ENCODE measurements at regions not wholly inside any gene's neighbourhood (a gene's known extent, or its start where the extent isn't known, plus 50 kb on each side); places are given as distances from the start of the nearest gene placed in this dataset.

DNA sequence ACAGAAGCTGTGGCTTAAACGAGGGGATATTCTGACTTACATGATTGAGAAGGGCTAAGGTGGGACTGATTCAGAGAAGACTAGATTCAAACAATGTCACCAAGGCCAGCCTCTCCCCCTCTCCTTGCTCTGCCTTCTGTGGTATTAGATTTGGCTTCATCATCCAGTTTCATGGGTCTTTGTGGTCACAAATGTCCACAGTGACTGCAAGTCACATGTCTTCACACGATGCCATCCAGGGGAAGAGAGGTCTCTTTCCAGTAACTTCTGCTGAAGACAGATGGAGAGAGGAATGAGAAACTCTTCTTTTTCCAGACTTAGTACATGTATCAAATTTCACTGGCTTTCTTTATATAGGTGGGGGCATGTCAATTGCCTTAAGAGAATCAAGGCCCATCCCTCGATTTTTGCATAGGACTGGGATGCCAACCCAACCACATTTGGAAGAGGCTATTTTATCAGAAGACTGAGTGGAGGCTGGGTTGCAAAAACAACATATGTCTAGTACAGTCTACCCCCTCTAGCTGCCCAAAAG, 57.3 kb upstream of the HNF1B start (continued):
- TF ChIP-seq E2F4 (CRISPR knock-in tag; IDR thresholded peaks at IDR 0.05; ENCODE audit: borderline replicate concordance, low read depth): no peak

- H3K27ac Mint-ChIP-seq: no peak overlapping the region
- peaks cover 19% of the 10 kb centered on the region for H3K9me3 Mint-ChIP-seq
- no peak overlapping the region for H3K4me3 Mint-ChIP-seq
- H3K27me3 Mint-ChIP-seq (ENCODE audit: low read depth): no peaks in the 10 kb centered on the region
- CTCF ChIA-PET: no interaction called here
- ATAC-seq (no peak), DNase-seq (ENCODE audit: low spot score) (no peak)
- peaks cover 5% of the 10 kb centered on the region for H3K36me3 Mint-ChIP-seq
- POLR2A ChIA-PET: interaction anchor here (0.6 kb wide), 1 partner anchor 8 kb away, joined by 4 read pairs; no protein-coding TSS in a partner anchor
- peaks cover 10% of the 10 kb centered on the region for H3K4me1 Mint-ChIP-seq
- TF ChIP-seq EMX1 (CRISPR knock-in tag; IDR thresholded peaks at IDR 0.05) (no peak), FOXK1 (CRISPR knock-in tag; IDR thresholded peaks at IDR 0.05) (no peak), ZNF138 (CRISPR knock-in tag; conservative IDR thresholded peaks at IDR 0.05) (no peak), RELA (CRISPR knock-in tag; IDR thresholded peaks at IDR 0.05; ENCODE audit: borderline replicate concordance) (no peak), FOXJ3 (CRISPR knock-in tag; IDR thresholded peaks at IDR 0.05; ENCODE audit: borderline replicate concordance) (no peak), IRF2 (CRISPR knock-in tag; IDR thresholded peaks at IDR 0.05; ENCODE audit: borderline replicate concordance, low read depth) (no peak), ZNF423 (CRISPR knock-in tag; IDR thresholded peaks at IDR 0.05) (no peak), NFE2L1 (CRISPR knock-in tag; IDR thresholded peaks at IDR 0.05) (no peak), GRHL2 (CRISPR knock-in tag; IDR thresholded peaks at IDR 0.05; ENCODE audit: insufficient replicate concordance, severe bottlenecking) (no peak), NFATC4 (CRISPR knock-in tag; IDR thresholded peaks at IDR 0.05) (no peak), ZNF121 (CRISPR knock-in tag; IDR thresholded peaks at IDR 0.05) (no peak), ETV6 (CRISPR knock-in tag; IDR thresholded peaks at IDR 0.05) (no peak)
- TF ChIP-seq, protein P1, sequence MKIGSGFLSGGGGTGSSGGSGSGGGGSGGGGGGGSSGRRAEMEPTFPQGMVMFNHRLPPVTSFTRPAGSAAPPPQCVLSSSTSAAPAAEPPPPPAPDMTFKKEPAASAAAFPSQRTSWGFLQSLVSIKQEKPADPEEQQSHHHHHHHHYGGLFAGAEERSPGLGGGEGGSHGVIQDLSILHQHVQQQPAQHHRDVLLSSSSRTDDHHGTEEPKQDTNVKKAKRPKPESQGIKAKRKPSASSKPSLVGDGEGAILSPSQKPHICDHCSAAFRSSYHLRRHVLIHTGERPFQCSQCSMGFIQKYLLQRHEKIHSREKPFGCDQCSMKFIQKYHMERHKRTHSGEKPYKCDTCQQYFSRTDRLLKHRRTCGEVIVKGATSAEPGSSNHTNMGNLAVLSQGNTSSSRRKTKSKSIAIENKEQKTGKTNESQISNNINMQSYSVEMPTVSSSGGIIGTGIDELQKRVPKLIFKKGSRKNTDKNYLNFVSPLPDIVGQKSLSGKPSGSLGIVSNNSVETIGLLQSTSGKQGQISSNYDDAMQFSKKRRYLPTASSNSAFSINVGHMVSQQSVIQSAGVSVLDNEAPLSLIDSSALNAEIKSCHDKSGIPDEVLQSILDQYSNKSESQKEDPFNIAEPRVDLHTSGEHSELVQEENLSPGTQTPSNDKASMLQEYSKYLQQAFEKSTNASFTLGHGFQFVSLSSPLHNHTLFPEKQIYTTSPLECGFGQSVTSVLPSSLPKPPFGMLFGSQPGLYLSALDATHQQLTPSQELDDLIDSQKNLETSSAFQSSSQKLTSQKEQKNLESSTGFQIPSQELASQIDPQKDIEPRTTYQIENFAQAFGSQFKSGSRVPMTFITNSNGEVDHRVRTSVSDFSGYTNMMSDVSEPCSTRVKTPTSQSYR (CRISPR knock-in tag; IDR thresholded peaks at IDR 0.05): no peak
- TF ChIP-seq, protein P2, sequence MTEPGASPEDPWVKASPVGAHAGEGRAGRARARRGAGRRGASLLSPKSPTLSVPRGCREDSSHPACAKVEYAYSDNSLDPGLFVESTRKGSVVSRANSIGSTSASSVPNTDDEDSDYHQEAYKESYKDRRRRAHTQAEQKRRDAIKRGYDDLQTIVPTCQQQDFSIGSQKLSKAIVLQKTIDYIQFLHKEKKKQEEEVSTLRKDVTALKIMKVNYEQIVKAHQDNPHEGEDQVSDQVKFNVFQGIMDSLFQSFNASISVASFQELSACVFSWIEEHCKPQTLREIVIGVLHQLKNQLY (CRISPR knock-in tag; IDR thresholded peaks at IDR 0.05): no peak
Observed at GRCh38 chr17:37801171-37801570, 56.3 kb upstream of the HNF1B start.

- H3K27ac Mint-ChIP-seq: no peak overlapping the region
- peaks cover 19% of the 10 kb centered on the region for H3K9me3 Mint-ChIP-seq
- H3K4me3 Mint-ChIP-seq: no peak overlapping the region
- no peaks in the 10 kb centered on the region for H3K27me3 Mint-ChIP-seq (ENCODE audit: low read depth)
- POLR2A ChIA-PET: no interaction called here
- ATAC-seq: peak; percentile 30
- peaks cover 10% of the 10 kb centered on the region for H3K4me1 Mint-ChIP-seq
- DNase-seq (ENCODE audit: low spot score): no peak
- CTCF ChIA-PET: interaction anchor here (0.8 to 2.1 kb wide), 4 partner anchors 19 to 64 kb away, joined by 3 to 12 read pairs (median 6); no protein-coding TSS in a partner anchor
- H3K36me3 Mint-ChIP-seq: peaks cover 5% of the 10 kb centered on the region
- no peak for TF ChIP-seq ZNF512 (CRISPR knock-in tag; IDR thresholded peaks at IDR 0.05; ENCODE audit: borderline replicate concordance)
- no peak for TF ChIP-seq ZNF232 (CRISPR knock-in tag; IDR thresholded peaks at IDR 0.05)
- TF ChIP-seq FOXJ3 (CRISPR knock-in tag; IDR thresholded peaks at IDR 0.05; ENCODE audit: borderline replicate concordance): no peak
- no peak for TF ChIP-seq TEAD1 (CRISPR knock-in tag; IDR thresholded peaks at IDR 0.05)
- no peak for TF ChIP-seq SP1 (CRISPR knock-in tag; conservative IDR thresholded peaks at IDR 0.05)
- TF ChIP-seq, protein P3, sequence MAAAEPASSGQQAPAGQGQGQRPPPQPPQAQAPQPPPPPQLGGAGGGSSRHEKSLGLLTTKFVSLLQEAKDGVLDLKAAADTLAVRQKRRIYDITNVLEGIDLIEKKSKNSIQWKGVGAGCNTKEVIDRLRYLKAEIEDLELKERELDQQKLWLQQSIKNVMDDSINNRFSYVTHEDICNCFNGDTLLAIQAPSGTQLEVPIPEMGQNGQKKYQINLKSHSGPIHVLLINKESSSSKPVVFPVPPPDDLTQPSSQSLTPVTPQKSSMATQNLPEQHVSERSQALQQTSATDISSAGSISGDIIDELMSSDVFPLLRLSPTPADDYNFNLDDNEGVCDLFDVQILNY (CRISPR knock-in tag; IDR thresholded peaks at IDR 0.05): no peak
- TF ChIP-seq ZNF219 (CRISPR knock-in tag; IDR thresholded peaks at IDR 0.05; ENCODE audit: borderline replicate concordance): no peak
- no peak for TF ChIP-seq CBFB (CRISPR knock-in tag; IDR thresholded peaks at IDR 0.05; ENCODE audit: low read depth)
- TF ChIP-seq, protein P4, sequence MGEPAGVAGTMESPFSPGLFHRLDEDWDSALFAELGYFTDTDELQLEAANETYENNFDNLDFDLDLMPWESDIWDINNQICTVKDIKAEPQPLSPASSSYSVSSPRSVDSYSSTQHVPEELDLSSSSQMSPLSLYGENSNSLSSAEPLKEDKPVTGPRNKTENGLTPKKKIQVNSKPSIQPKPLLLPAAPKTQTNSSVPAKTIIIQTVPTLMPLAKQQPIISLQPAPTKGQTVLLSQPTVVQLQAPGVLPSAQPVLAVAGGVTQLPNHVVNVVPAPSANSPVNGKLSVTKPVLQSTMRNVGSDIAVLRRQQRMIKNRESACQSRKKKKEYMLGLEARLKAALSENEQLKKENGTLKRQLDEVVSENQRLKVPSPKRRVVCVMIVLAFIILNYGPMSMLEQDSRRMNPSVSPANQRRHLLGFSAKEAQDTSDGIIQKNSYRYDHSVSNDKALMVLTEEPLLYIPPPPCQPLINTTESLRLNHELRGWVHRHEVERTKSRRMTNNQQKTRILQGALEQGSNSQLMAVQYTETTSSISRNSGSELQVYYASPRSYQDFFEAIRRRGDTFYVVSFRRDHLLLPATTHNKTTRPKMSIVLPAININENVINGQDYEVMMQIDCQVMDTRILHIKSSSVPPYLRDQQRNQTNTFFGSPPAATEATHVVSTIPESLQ (CRISPR knock-in tag; IDR thresholded peaks at IDR 0.05): no peak
- no peak for TF ChIP-seq ZNF423 (CRISPR knock-in tag; IDR thresholded peaks at IDR 0.05)
- TF ChIP-seq ZMAT4 (CRISPR knock-in tag; IDR thresholded peaks at IDR 0.05): no peak
- TF ChIP-seq ZBTB21 (CRISPR knock-in tag; IDR thresholded peaks at IDR 0.05; ENCODE audit: borderline replicate concordance): no peak
- no peak for TF ChIP-seq GABPB1 (CRISPR knock-in tag; IDR thresholded peaks at IDR 0.05)
Observed at GRCh38 chr17:37797206-37797605, 52.3 kb upstream of the HNF1B start.
